ENCODE measurements at regions not wholly inside any gene's neighbourhood (a gene's known extent, or its start where the extent isn't known, plus 50 kb on each side); places are given as distances from the start of the nearest gene placed in this dataset.

GRCh38 chr4:103842076-103842475 lies 122.3 kb upstream of the TACR3 start:
- TF ChIP-seq CTCF (IDR thresholded peaks at IDR 0.05), result no peak
- no peak for TF ChIP-seq POLR2A (IDR thresholded peaks at IDR 0.05)
